Mucosa of descending colon (tissue), 3 donors: ENCODE measurements at regions not wholly inside any gene's neighbourhood (a gene's known extent, or its start where the extent isn't known, plus 50 kb on each side); places are given as distances from the start of the nearest gene placed in this dataset.

Experiments used
- ATAC-seq: fragments of 200-7000 bp; cut with Tn5 transposase; one replicate; pipeline ENCODE4 v1.9.1; 2020; ENCODE audit warnings: mild to moderate bottlenecking, moderate library complexity
- DNase-seq, 3 donors: peaks; one replicate each; pipeline ENCODE4 v3.0.0-alpha.2; 2020
- H3K36me3 ChIP-seq: fragments of 200-600 bp; one replicate; pipeline ENCODE4 v1.8.0; 2021; ENCODE audit warnings: low read depth, mild to moderate bottlenecking
- H3K4me1 ChIP-seq: fragments of 200-600 bp; one replicate; pipeline ENCODE4 v1.8.0; 2021; ENCODE audit warnings: low read depth, mild to moderate bottlenecking
- H3K4me3 ChIP-seq: fragments of 200-600 bp; one replicate; pipeline ENCODE4 v1.8.0; 2021; ENCODE audit warnings: mild to moderate bottlenecking
- H3K9me3 ChIP-seq: fragments of 200-600 bp; one replicate; pipeline ENCODE4 v1.8.0; 2021; ENCODE audit warnings: mild to moderate bottlenecking
- intact Hi-C, 2 donors: fragments of 100-400 bp; cut with DNase I in 1 of 2; cut with micrococcal nuclease in 1 of 2; formaldehyde crosslinking; loops; one replicate each; pipeline versions ENCODE4 v1.11.0 to v1.11.1; 2022; cut with DNase I, micrococcal nuclease
- TF ChIP-seq, protein P1 (sequence below): fragments of 200-600 bp; IDR thresholded peaks from one replicate; pipeline ENCODE4 v1.8.0; 2022; ENCODE audit warnings: antibody characterized with exemption, mild to moderate bottlenecking
- donor health status: DM: no; HTN: no; CAD: no; lungs with moderate emphysema.
- donor health status: DM: no; HTN: no; CAD: no.
- donor health status: DM: no; HTN: yes; CAD: no.

DNA sequence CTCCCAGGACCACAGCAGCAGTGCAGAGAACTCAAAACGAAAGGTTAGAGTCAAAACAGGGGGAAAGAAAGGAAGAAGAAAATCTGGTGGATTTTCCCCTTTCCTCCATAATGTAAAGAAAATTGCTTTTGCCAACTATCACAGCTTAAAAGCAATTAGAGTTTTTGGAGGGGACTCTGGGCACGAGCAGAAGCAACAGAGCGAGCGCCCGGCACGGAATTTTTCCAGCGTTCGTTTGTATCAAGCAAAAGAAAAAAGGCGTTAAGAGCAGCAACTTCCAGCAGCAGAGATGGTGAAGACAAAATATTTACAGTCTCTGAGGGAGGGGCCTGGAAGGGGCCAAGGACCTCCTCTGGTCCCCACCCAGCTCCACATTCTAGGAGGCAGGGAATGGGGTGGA, 174.9 kb upstream of the LINGO1 start:
- TF ChIP-seq, protein P1, sequence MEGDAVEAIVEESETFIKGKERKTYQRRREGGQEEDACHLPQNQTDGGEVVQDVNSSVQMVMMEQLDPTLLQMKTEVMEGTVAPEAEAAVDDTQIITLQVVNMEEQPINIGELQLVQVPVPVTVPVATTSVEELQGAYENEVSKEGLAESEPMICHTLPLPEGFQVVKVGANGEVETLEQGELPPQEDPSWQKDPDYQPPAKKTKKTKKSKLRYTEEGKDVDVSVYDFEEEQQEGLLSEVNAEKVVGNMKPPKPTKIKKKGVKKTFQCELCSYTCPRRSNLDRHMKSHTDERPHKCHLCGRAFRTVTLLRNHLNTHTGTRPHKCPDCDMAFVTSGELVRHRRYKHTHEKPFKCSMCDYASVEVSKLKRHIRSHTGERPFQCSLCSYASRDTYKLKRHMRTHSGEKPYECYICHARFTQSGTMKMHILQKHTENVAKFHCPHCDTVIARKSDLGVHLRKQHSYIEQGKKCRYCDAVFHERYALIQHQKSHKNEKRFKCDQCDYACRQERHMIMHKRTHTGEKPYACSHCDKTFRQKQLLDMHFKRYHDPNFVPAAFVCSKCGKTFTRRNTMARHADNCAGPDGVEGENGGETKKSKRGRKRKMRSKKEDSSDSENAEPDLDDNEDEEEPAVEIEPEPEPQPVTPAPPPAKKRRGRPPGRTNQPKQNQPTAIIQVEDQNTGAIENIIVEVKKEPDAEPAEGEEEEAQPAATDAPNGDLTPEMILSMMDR = no peak
- ATAC-seq (no peak), DNase-seq (no peak)
- intact Hi-C loops = no loop called here
- H3K36me3 ChIP-seq = no peaks in the 10 kb centered on the region
- no peaks in the 10 kb centered on the region for H3K9me3 ChIP-seq
- no peaks in the 10 kb centered on the region for H3K4me1 ChIP-seq
- no peak overlapping the region for H3K4me3 ChIP-seq

DNA sequence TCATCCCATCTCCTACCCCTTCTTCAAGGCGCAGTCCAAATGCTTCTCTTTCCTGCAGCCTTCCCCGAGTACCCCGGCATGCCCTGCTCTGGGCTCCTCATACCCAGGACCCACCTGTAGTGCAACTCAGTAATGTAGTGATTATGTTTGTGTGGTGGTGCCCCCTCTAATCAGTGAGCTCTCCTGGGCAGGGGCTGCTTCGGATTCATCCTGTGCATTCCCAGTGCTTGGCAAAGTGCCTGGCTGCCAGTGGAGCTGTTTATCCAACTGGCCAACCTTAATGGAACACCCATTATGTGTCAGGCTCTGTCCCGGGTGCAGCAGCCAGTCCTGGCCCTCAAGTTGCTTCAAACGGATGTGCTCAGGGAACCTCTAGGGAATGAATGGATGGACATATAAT, 174.4 kb upstream of the LINGO1 start:
- Histone ChIP-seq H3K4me1 (no peaks in the 10 kb centered on the region), H3K4me3 (no peak overlapping the region), H3K36me3 (no peaks in the 10 kb centered on the region), H3K9me3 (no peaks in the 10 kb centered on the region)
- intact Hi-C loops = no loop called here
- ATAC-seq = no peak
- DNase-seq = no peak
- TF ChIP-seq, protein P1 = no peak

DNA sequence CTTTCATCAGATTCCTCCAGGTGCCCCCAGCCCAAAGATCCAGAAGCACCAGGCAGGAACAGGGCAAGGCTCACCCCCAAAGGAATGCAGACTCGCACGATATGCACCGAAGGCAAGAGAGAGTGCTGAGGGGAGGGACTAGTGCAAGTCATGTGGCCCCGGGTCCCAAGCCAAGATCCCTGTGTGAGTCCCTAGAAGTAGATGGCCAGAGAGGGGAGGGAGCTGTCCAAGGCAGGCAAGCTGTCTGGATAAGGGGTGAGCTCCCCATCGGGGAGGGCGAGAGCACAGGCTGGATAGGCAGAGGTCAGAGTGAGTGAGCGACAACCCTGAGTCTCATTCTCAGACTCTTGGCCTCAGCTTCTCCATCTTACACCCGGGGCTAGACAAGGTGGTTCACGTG, 171.5 kb upstream of the LINGO1 start:
- Histone ChIP-seq H3K4me1 (no peaks in the 10 kb centered on the region), H3K9me3 (no peaks in the 10 kb centered on the region), H3K4me3 (no peak overlapping the region), H3K36me3 (no peaks in the 10 kb centered on the region)
- DNase-seq (no peak), ATAC-seq (no peak)
- TF ChIP-seq, protein P1 = no peak
- intact Hi-C loops = no loop called here

DNA sequence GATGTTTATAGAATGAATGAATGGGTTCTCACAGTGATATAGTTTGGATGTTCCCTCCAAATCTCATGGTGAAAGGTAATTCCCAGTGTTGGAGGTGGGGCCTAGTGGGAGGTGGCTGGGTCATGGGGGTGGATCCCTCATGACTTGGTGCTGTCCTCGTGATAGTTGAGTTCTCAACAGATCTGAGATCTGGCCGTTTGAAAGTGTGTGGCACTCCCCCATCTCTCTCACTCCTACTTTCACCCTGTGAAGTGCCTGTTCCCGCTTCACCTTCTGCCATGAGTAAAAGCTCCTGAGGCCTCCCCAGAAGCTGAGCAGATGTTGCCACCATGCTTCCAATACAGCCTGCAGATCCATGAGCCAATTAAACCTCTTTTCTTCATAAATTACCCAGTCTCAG, 170.8 kb upstream of the LINGO1 start:
- Histone ChIP-seq H3K9me3 (no peaks in the 10 kb centered on the region), H3K4me3 (no peak overlapping the region), H3K36me3 (no peaks in the 10 kb centered on the region), H3K4me1 (no peaks in the 10 kb centered on the region)
- DNase-seq = no peak
- no peak for ATAC-seq
- TF ChIP-seq, protein P1 = no peak
- intact Hi-C loops = no loop called here

DNA sequence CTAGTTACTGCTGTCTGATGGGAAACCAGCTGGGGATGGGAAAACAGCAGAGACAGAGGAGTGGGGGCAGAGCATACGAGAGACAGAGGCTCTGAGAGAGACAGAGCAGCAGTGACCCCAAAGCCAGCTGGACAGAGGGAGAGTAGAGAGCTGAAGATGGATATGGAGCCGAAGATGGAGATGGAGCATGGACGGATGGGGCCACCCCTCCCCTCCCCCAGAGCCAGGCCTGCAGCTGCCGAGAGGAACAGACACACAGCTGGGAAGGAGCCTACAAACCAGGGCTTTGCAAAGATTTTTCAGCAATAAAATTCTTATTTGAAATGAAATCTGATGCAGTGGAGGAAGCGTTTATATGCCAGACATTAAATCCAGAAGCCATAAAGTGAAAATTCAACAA, 167.6 kb upstream of the LINGO1 start:
- ATAC-seq (no peak), DNase-seq (no peak)
- H3K4me1 ChIP-seq = no peaks in the 10 kb centered on the region
- TF ChIP-seq, protein P1 = no peak
- H3K36me3 ChIP-seq = no peaks in the 10 kb centered on the region
- H3K4me3 ChIP-seq = no peak overlapping the region
- H3K9me3 ChIP-seq = no peaks in the 10 kb centered on the region
- intact Hi-C loops = no loop called here

DNA sequence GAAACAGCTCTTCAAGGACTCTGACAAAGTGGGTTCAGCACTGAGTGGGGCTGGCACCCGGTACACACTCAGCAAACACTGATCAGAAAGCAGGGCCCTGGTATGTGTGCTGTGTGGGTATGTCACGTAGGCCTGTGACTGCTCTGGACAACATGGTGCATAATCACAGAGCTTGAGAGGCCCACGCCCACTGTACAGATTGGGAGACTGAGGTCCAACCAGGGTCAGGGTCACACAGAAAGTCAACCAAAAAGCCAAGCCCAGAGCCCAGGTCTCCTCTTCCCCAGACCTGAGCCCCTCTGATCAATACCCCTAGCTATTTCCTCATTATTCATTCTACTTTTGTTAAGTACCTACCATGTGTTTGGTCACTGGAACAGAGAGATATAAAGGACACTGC, 166.1 kb upstream of the LINGO1 start:
- no peak overlapping the region for H3K4me3 ChIP-seq
- H3K36me3 ChIP-seq = no peaks in the 10 kb centered on the region

More for the DNA sequence above, 166.1 kb upstream of the LINGO1 start:
- ATAC-seq (no peak), DNase-seq (no peak)
- TF ChIP-seq, protein P1 = no peak
- no peaks in the 10 kb centered on the region for H3K9me3 ChIP-seq
- intact Hi-C loops = no loop called here
- H3K4me1 ChIP-seq = no peaks in the 10 kb centered on the region
